Motor neuron (in vitro differentiated cells): ENCODE measurements at regions not wholly inside any gene's neighbourhood (a gene's known extent, or its start where the extent isn't known, plus 50 kb on each side); places are given as distances from the start of the nearest gene placed in this dataset.

Source experiments
- ATAC-seq, 8 experiments: fragments of 200-7000 bp; cut with Tn5 transposase; replicated peaks in 6 of 8; 2 replicates each; pipeline ENCODE4 v1.8.0; 2021; ENCODE audit warnings: mild to moderate bottlenecking in 8 of 8, moderate library complexity in 8 of 8
- H3K27ac ChIP-seq, 2 donors: fragments of 250-450 bp; sonication (Bioruptor Pico); 2 replicates each; pipeline ENCODE4 v1.9.0; 2021; ENCODE audit warnings: antibody characterized with exemption in 2 of 2, mild to moderate bottlenecking in 2 of 2, moderate library complexity in 1 of 2
- H3K4me1 ChIP-seq, 2 donors: fragments of 250-450 bp; sonication (Bioruptor Pico); replicated peaks in 1 of 2; 2 replicates each; pipeline ENCODE4 v1.6.1; 2021; ENCODE audit warnings: antibody characterized with exemption in 2 of 2, mild to moderate bottlenecking in 2 of 2, moderate library complexity in 1 of 2
- H3K4me3 ChIP-seq, 5 donors: fragments of 250-450 bp; sonication (Bioruptor Pico); 2 replicates each; pipeline ENCODE4 v1.9.0; 2021; ENCODE audit warnings: antibody characterized with exemption in 5 of 5, mild to moderate bottlenecking in 5 of 5, moderate library complexity in 4 of 5
- WGBS, 10 experiments: fragments of 450-650 bp; shearing (Covaris generic); methylation state at CpG; one replicate each; pipeline ENCODE4 v1.0.0; 2022; 5-methylcytosine and 5-hydroxymethylcytosine counted together
- in situ Hi-C, 9 experiments: fragments of 400-800 bp; cut with MboI; loops; one replicate each; pipeline ENCODE4 v1.15.0; 2021; ENCODE audit warnings: low sequenced_read_pairs in 9 of 9, low pct_unique_long_range_greater_than_20kb in 2 of 9; ENCODE audit not compliant: unreplicated experiment in 9 of 9

- WGBS, 10 experiments: 20 to 100% (median 76%) methylated on average over 1 of the region's 1 CpG
- in situ Hi-C loops: no loop called here
Measured at GRCh38 chr3:192080336-192080735, 619.4 kb downstream of the PYDC2 start.

DNA sequence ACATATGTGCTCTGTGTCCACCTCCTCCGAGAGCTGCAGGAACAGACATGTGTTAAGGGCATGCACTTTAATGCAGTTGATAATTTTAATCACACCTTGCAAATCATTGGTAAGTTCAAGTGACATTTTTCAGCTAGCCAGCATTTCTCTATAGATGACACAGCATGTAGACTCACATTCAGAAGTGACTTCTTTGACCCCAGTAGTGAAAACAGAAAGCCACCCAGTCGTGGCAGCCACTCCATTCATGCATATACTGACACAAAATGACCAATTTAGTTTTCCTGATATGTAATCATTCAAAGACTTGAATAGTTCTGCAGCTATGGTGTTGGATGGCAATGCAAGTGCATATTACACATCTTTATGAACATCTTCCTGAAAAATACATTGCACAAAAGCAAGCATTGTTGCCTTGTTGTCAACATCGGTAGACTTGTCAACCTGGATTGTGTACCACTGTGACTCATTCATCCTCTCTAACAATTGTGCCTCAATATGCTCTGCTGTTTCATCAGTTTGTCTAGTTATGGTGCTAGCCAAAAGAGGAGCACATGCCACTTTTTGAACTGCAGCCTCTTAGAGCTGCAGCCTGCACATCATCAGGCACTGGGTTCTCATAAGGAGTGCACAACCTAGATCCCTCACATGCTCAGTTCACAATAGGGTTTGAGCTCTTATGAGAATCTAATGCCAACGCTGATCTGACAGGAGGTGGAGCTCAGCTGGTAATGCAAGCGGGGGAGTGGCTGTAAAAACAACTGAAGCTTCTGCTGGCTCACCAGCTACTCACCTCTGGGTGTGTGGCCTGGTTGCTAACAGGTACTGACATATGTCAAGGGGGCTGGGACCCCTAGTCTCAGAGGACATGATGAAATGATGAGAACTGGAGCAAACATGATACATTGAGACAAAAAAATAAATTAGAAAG, 622.0 kb downstream of the PYDC2 start:
- ATAC-seq: peak in 1 of 8 experiments; percentile 57
- Histone ChIP-seq H3K4me3 (no peak overlapping the region), H3K27ac (no peak overlapping the region), H3K4me1 (peaks cover 0 to 7% of the 10 kb centered on the region in 2 donors)
- in situ Hi-C loops: no loop called here
- WGBS, 10 experiments: 3 to 83% (median 53%) methylated on average over 1 to 5 of the region's 5 CpGs; no CpG with 5 or more reads in 1 of the 10 experiments

More at GRCh38 chr3:192080336-192080735, 619.4 kb downstream of the PYDC2 start:
- Histone ChIP-seq H3K27ac (no peak overlapping the region), H3K4me1 (peaks cover 0 to 7% of the 10 kb centered on the region in 2 donors), H3K4me3 (no peak overlapping the region)
- no peak for ATAC-seq
